Sigmoid colon (tissue), 4 donors: ENCODE measurements at regions not wholly inside any gene's neighbourhood (a gene's known extent, or its start where the extent isn't known, plus 50 kb on each side); places are given as distances from the start of the nearest gene placed in this dataset.

ENCODE experiments used
- POLR2A ChIP-seq, 2 donors: fragments of 450-650 bp; IDR thresholded peaks; one replicate each; pipeline ENCODE4 v1.6.1; 2016; ENCODE audit warnings: antibody characterized with exemption in 2 of 2, mild to moderate bottlenecking in 2 of 2, moderate library complexity in 2 of 2
- POLR2AphosphoS5 ChIP-seq, 4 donors: sonication (generic); formaldehyde crosslinking; IDR thresholded peaks; one replicate each; pipeline ENCODE4 v1.6.1; 2017; ENCODE audit warnings: antibody characterized with exemption in 4 of 4
- TF ChIP-seq, protein P1 (sequence below), 4 experiments: fragments of 450-650 bp in 3 of 4; fragments of 200-600 bp in 1 of 4; IDR thresholded peaks; one replicate each; pipeline ENCODE4 v1.5.1; 2016 to 2019; ENCODE audit warnings: antibody characterized with exemption in 4 of 4, mild to moderate bottlenecking in 3 of 4, moderate library complexity in 2 of 4

GRCh38 chr12:116436561-116437249 is 122.5 kb upstream of the MAP1LC3B2 start:
- TF ChIP-seq, protein P1, sequence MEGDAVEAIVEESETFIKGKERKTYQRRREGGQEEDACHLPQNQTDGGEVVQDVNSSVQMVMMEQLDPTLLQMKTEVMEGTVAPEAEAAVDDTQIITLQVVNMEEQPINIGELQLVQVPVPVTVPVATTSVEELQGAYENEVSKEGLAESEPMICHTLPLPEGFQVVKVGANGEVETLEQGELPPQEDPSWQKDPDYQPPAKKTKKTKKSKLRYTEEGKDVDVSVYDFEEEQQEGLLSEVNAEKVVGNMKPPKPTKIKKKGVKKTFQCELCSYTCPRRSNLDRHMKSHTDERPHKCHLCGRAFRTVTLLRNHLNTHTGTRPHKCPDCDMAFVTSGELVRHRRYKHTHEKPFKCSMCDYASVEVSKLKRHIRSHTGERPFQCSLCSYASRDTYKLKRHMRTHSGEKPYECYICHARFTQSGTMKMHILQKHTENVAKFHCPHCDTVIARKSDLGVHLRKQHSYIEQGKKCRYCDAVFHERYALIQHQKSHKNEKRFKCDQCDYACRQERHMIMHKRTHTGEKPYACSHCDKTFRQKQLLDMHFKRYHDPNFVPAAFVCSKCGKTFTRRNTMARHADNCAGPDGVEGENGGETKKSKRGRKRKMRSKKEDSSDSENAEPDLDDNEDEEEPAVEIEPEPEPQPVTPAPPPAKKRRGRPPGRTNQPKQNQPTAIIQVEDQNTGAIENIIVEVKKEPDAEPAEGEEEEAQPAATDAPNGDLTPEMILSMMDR (IDR thresholded peaks at IDR 0.05) = no peak
- TF ChIP-seq POLR2AphosphoS5 (IDR thresholded peaks at IDR 0.05) (no peak), POLR2A (IDR thresholded peaks at IDR 0.05) (no peak)
